GM18861 (cell line): ENCODE measurements at regions not wholly inside any gene's neighbourhood (a gene's known extent, or its start where the extent isn't known, plus 50 kb on each side); places are given as distances from the start of the nearest gene placed in this dataset.
"Not testable (repeated sequence)": the region's sequence is repeated elsewhere in the genome, so short reads cannot be mapped to it uniquely, and the experiment has no call there.

Experiments
- ATAC-seq: cut with Tn5 transposase; IDR thresholded peaks from one replicate; pipeline ENCODE4 v1.9.1; 2021; ENCODE audit not compliant: unreplicated experiment

GRCh38 chr16:86738322-86738721 lies 160.0 kb downstream of the FOXL1 start:
- ATAC-seq: not testable (repeated sequence)

DNA sequence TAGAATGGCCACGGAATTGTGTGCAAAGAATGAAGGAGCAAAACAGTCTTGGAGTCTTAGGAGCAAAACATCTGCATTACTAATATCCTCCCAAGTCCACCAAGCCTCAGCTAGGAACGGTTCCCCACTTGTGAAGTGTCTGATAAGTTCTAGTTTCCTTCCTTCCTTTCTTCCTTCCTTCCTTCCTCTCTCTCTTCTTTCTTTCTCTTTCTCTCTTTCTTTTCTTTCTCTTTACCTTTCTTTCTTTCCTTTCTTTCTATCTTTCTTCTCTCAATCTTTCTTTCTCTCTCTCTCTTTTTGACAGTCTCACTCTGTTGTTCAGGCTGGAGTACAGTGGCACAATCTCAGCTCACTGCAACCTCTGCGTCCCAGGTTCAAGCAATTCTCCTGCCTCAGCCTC lies 160.8 kb downstream of the FOXL1 start:
- ATAC-seq: no peak

DNA sequence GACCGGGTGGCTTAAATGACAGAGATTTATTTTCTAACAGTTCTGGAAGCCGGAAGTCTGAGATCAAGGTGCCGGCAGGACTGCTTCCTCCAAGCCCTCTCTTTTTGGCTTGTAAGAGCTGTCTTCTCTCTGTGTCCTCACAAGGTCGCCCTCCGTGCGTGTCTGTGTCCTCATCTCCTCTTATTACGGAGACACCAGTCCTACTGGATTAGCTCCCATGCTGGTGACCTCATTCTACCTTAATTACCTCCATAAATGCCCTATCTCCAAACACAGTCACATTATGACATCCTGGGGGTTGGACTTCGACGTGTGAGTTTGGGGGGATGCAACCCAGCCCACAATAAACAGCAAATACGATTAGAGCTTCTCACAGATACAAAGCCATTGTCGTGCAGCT lies 161.5 kb downstream of the FOXL1 start:
- no peak for ATAC-seq

DNA sequence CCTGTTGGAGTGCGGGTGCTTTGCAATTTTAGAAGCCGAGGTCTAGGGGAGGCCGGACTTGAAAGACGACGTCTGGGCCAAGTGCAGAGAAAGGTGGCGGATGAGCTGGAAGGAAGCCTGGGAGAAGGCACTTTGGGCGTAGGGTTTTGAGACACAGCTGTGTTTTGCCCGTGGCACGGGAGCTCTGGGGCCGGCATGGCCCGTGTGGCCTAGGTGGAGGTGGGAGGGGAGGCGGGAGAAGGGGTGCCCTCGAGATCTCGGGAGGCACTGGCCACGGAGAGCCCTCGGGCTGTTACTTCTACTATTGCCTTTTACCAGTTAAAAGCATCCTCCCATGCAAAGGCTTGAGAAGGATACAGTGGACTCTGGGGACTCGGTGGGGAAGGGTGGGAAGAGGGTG lies 161.9 kb downstream of the FOXL1 start:
- no peak for ATAC-seq

DNA sequence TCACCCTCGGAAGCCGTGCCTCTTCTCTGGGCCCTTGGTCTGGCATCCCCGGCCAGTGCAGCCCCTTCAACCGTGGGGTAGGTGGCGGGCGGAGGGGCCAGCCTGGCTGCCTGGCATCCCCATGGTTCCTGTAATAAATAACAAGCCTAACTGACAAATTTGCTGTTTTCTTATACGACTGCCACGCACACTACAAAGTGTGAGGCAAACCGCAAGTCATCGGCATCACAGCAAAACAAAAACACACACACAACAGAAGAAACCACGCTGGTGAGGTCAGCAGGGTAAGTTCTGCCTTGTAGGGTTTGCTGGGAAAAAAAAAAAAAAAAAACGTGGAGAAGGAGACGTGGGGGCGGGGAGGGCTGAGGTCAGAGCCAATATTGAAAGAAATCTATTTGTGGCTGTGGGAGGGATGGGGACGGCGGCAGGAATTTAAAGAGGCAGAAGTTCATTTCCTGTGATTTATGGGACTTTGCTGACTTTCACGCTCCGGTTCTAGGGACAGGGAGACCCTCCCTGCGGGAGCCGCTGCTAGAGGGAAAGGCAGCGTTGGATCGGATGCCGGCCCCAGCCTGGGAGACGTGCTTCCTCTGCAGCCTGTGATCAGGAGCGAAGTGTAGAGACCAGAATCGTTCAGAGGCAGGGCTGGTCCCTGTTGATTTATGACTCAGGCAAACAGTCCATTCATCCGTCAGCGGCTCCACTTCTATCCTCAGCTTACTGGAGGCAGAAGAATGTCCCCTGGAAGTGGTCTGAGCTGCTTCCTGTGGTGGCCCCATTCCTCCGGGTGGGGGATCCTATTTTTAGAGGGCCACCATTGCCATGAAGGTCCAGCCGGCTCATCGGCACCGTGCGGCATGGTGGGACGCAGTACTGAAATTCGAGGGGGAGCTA lies 162.8 kb downstream of the FOXL1 start:
- no peak for ATAC-seq

DNA sequence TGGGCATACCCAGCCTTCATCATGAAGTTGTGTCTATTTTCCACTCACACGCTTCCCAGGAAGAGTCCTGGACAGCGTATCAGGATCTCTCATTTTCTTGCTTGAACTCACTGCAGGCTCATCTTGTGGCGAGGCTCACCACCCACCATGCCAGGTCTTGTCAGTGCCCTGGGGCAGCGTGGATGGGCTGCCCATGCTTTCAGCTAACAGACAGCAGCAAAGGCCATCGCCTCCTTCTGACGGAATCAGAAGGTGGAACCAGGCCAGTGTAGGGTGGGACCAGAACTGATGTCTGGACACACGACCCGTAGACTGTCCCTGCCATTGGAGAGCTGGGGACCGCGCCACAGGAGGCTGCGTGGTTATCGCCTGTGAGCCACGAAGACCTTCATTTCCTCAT lies 169.4 kb downstream of the FOXL1 start:
- ATAC-seq: no peak

DNA sequence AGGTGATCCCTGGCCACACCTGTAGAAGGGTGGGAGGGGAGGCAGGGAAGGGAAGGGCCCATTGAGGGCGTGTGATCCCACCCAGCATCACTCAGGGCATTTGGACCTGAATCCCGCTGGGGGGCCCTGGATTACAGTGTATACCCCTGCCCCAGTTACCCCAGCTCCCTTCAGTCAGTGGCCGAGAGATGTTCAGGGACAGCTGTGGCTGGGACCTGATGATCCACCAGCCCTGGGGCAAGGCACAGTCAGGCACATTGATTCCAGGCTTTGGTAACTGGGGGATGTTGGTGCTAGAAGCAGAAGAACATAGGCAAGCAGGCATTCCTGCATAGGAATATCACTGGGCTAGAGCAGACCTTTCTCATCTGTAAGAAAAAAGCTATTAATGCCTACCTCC lies 170.3 kb downstream of the FOXL1 start:
- ATAC-seq: no peak

- ATAC-seq: no peak
These were observed 173.0 kb downstream of the FOXL1 start for GRCh38 chr16:86751076-86752030.

DNA sequence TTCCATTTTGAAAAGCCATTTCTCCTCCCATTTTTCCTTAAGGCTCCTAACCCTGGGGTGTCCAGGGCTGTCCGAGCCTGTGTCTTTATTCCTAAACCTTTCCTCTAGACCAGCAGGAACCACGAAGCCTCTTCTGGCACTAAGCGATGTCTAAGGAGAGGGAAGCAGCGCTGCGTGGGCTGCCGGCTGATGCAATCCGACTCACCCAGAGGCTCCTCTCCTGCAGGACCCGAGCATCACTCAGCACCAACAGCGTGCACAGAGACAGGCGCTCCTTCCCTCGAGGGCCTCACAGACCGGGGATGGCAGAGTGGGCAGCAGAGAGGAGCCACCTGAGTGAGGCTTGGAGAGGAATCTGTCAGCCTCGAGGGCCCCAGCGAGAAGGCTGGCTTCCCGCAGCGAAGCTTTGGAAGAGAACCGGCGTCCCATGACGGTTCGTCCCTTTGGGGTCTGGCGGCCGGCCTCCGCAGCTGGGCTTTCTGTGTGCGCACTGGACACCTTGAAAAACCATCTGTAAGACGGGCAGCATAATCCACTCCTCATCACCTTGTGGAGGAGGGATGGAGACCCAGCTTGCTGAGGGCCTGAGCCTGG lies 174.3 kb downstream of the FOXL1 start:
- no peak for ATAC-seq

DNA sequence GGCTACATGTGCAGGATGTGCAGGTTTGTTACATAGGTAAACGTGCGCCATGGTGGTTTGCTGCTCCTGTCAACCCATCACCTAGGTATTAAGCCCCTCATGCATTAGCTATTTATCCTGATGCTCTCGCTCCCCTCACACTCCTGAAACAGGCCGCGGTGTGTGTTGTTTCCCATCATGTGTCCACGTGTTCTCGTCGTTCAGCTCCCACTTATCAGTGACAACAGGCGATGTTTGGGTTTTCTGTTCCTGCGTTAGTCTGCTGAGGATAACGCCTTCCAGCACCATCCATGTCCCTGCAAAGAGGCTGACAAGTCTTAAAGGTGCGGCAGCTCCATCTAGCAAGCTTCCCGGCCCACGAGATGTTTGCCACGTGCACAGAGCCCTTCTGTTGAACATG lies 175.1 kb downstream of the FOXL1 start:
- no peak for ATAC-seq

GRCh38 chr16:86755571-86756006 lies 177.2 kb downstream of the FOXL1 start:
- ATAC-seq: no peak

GRCh38 chr16:86756882-86757703 lies 178.7 kb downstream of the FOXL1 start:
- ATAC-seq: no peak

GRCh38 chr16:86757704-86758040 lies 179.3 kb downstream of the FOXL1 start:
- ATAC-seq: no peak

- ATAC-seq: no peak
These were observed 180.6 kb downstream of the FOXL1 start for GRCh38 chr16:86758932-86759331.

DNA sequence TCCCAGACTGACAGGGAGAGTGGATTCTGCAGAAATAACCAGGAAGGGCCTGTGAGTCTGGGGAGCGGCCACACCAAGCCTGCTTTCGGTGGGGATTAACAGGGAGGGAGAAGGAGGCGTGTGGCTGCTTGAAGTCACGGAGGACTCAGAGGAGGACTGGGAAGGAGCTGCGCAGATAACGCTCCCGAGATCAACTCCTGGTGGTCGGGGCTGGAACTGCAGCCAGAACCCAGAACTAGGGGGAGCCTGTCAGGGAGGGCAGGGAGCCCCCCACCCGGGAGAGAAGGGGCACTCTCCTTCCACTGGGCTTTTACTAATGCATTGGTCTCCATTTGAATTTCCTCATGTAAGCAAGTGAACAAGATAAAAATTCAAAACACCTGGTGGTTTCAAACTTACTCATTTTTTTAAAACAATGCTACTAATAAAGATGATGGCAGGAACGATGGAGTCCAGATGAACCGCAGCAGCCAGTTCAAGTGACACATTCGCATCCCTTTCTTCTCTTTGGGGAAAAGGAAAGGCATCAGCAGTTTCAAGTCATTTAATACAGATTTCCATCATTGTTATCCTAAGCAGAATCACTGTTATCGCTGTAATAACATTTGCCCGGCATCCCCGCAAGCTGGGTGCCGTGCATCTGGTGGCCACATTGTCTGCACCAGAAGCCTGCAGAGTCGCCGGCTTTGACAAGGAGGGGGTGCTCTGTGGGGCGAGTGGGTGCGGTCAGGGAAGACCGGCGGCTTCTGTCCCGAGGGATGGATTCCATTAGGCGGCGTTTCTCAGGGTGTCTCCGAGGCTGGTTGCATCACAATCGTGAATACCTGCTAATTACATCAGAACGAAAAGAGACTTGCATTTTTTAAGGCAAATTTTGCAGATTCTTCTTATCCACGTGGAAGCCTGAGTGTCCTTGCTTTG lies 183.0 kb downstream of the FOXL1 start:
- no peak for ATAC-seq

- no peak for ATAC-seq
These were observed 183.7 kb downstream of the FOXL1 start for GRCh38 chr16:86762095-86762494.

DNA sequence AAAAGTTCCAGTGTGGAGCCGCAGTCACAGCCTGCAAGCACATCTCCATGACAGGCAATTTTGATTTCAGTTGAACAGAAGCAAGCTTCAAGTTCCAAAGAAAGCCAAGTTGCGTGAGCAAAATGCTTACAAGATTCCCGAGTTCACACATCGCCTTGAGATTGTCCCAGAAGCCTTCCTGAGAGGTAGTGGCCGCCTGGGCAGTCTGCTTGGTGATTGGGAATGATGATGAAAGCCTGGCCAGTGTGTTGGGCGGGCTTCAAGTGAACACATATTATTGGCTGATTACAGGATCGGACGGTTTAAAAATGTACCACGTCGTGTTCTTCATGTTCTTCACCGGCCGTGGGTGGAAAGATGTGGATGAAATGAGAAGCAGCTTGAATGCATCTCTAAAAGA lies 185.5 kb downstream of the FOXL1 start:
- ATAC-seq: no peak

DNA sequence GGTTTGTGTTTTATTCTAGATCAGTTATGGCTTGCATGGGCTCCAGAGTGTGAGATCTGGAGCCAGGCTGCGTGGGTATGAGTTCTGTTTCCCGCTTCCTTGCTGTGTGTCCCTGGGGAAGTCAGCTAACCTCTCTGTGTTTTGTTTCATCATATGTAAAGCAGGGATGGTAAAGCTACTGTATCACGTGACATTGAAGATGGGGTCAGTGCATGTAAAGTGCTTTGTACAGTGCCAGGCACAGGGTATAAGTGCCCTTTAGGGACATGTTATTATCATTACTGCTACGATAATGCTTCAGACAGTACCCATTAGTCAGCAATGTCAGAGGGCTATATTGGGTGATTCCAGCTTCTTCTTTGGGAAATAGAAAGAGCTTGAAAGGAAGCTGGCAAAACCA lies 186.2 kb downstream of the FOXL1 start:
- ATAC-seq: no peak

GRCh38 chr16:86765389-86766026 lies 187.2 kb downstream of the FOXL1 start:
- no peak for ATAC-seq
